ENCODE measurements at regions not wholly inside any gene's neighbourhood (a gene's known extent, or its start where the extent isn't known, plus 50 kb on each side); places are given as distances from the start of the nearest gene placed in this dataset.

DNA sequence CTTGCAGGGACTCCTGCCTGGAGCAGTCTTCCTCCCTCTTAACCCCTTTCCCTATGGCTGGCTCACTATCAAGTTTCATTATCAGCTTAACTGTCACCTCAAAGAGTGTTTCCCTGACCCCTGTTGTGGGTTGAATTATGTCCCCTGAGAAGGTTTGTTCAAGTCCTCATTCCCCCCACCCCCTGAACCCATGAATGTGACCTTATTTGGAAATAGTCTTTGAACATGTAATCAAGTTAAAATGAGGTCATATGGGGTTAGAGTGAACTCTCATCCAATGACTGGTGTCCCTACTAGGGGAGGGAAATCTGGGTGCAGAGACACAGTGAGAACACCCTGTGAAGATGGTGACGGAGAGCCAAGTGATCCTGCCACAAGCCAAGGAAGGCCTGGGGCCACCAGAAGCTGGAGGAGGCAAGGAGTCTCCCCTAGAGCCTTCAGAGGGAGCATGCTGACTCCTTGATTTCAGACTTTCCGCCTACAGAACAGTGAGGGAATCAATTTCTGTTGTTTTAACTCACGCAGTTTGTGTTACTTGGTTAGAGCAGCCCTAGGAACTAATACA is 165.2 kb upstream of the TOP1 start:
- TF ChIP-seq, protein P1, sequence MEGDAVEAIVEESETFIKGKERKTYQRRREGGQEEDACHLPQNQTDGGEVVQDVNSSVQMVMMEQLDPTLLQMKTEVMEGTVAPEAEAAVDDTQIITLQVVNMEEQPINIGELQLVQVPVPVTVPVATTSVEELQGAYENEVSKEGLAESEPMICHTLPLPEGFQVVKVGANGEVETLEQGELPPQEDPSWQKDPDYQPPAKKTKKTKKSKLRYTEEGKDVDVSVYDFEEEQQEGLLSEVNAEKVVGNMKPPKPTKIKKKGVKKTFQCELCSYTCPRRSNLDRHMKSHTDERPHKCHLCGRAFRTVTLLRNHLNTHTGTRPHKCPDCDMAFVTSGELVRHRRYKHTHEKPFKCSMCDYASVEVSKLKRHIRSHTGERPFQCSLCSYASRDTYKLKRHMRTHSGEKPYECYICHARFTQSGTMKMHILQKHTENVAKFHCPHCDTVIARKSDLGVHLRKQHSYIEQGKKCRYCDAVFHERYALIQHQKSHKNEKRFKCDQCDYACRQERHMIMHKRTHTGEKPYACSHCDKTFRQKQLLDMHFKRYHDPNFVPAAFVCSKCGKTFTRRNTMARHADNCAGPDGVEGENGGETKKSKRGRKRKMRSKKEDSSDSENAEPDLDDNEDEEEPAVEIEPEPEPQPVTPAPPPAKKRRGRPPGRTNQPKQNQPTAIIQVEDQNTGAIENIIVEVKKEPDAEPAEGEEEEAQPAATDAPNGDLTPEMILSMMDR (IDR thresholded peaks at IDR 0.05) = no peak
- TF ChIP-seq POLR2A (IDR thresholded peaks at IDR 0.05) = no peak

All from testis (tissue), 2 donors.